SH-SY5Y (cell line): ENCODE measurements at regions not wholly inside any gene's neighbourhood (a gene's known extent, or its start where the extent isn't known, plus 50 kb on each side); places are given as distances from the start of the nearest gene placed in this dataset.

ENCODE experiments used
- GATA2 ChIP-seq: IDR thresholded peaks from 2 replicates; pipeline ENCODE4 v1.6.1; 2011; ENCODE audit warnings: mild to moderate bottlenecking, low read depth, low read length
- GATA3 ChIP-seq: IDR thresholded peaks from 2 replicates; pipeline ENCODE4 v1.6.1; 2011; ENCODE audit warnings: low read depth, mild to moderate bottlenecking, low read length, moderate library complexity

GRCh38 chr7:149627911-149628310, 130.3 kb upstream of the ZNF746 start:
- no peak for TF ChIP-seq GATA3
- TF ChIP-seq GATA2 = no peak
